Astrocyte of the spinal cord (primary cell): ENCODE measurements at regions not wholly inside any gene's neighbourhood (a gene's known extent, or its start where the extent isn't known, plus 50 kb on each side); places are given as distances from the start of the nearest gene placed in this dataset.

ENCODE experiments used
- DNase-seq: peaks from one replicate; pipeline ENCODE4 v3.0.0; 2011; ENCODE audit warnings: low read depth, low spot score
- H3K4me3 ChIP-seq: 2 replicates; pipeline ENCODE4 v1.5.1; 2011; ENCODE audit warnings: low read depth, mild to moderate bottlenecking, low read length, moderate library complexity
- in situ Hi-C: cut with HindIII; loops from 2 replicates; pipeline ENCODE4 v1.10.0; 2017; ENCODE audit warnings: low sequenced_read_pairs
- TF ChIP-seq, protein P1 (sequence below): IDR thresholded peaks from 2 replicates; pipeline ENCODE4 v1.5.1; 2012; ENCODE audit warnings: low read depth, mild to moderate bottlenecking, low read length, inconsistent platforms

DNA sequence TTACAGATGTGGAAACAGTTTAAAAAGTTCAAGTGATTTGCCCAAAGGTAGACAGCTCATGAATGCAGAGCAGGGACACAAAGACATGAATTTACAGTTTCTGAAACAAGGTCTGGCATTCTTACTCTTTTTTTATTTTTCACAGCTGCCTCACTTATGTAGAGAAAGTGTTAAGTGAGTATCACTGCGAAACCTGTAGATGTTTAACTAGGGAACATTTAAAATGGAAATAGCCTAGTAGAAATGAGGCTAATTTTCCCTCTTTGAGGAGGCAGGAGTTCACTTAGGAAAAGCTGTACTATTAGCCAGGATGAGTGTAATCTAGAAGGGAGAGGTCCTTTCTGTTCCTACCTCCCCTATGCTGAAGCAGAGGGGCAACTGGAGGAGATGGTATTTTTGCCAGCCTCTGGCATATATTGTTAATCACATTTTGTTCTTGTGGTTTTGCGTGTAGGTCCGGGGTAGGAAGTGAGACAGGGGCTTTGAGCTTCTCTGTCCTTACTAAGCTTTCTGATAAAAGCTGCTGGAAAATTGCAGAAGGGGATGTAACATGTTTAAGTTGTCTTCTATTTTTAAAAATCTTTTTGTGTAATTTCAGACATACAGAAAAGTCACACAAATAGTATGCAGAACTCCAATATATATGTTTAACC lies 492.8 kb upstream of the NR3C2 start:
- in situ Hi-C loops = no loop called here
- DNase-seq = no peak
- H3K4me3 ChIP-seq = no peak overlapping the region
- TF ChIP-seq, protein P1, sequence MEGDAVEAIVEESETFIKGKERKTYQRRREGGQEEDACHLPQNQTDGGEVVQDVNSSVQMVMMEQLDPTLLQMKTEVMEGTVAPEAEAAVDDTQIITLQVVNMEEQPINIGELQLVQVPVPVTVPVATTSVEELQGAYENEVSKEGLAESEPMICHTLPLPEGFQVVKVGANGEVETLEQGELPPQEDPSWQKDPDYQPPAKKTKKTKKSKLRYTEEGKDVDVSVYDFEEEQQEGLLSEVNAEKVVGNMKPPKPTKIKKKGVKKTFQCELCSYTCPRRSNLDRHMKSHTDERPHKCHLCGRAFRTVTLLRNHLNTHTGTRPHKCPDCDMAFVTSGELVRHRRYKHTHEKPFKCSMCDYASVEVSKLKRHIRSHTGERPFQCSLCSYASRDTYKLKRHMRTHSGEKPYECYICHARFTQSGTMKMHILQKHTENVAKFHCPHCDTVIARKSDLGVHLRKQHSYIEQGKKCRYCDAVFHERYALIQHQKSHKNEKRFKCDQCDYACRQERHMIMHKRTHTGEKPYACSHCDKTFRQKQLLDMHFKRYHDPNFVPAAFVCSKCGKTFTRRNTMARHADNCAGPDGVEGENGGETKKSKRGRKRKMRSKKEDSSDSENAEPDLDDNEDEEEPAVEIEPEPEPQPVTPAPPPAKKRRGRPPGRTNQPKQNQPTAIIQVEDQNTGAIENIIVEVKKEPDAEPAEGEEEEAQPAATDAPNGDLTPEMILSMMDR = no peak

DNA sequence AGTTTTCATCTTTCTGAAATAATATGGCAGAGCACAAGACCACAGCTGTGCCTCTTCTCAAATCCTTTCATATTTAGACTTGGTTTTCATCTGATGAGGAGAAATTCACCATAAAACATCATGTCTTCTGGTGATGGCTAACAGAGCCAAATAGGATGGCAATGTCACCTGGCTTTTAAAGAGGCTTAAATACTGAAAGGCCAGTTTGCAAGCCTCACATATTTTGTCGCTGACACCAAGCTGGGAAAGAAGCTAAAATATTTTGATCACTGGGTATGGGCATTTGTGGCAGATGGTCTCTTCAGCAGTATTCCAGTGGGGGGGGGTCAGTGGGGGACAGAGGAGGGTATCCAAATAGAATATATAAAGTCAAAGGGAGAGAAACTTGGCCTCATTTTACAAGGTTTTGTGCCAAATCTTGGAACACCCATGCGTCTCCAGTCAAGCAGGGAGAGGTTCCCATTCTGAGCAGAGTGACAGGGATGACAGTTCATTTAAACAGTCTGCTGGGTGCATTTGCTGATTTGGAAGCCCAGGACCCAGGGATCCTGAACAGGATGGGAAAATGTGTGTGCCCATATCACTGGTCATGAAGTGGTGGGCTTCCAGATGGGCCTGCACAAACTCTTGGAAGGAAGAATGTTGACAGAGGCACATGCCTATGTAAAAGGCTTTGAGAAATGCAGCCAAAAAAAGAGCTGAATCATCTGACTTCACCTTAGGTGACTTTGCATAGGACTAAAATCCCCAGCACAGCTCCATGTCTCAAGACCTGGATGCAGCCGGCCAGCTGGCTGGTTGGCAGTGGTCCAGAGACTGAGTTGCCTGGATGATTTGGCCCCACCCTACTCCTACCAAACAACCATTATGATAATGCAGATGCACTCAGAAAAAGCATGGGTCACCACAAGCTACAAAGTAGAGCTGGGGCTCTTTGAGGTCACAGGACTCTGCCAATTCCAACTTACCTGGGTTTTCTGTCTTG lies 484.4 kb upstream of the NR3C2 start:
- peak; percentile 16 for DNase-seq
- in situ Hi-C loops = no loop called here
- TF ChIP-seq, protein P1 = no peak
- no peak overlapping the region for H3K4me3 ChIP-seq

DNA sequence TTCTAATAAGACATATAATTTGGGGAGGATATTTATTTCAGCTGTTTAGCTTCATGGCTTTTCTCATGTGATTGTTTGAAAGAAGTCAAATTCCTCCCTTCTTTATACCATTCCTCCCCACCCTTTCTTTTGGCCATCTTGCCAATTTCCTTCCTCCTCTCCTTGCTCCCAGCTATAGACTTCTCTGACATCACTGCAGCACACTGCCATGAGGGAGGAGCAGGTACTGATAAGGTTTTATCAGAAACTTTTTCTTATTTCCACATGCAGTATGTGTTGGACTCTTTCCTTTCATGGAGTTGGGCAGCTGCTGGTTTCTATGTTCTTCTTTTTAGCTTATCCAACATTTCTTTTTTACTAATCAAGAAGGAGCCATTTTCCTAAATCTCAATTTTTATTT lies 481.7 kb upstream of the NR3C2 start:
- TF ChIP-seq, protein P1 = no peak

DNA sequence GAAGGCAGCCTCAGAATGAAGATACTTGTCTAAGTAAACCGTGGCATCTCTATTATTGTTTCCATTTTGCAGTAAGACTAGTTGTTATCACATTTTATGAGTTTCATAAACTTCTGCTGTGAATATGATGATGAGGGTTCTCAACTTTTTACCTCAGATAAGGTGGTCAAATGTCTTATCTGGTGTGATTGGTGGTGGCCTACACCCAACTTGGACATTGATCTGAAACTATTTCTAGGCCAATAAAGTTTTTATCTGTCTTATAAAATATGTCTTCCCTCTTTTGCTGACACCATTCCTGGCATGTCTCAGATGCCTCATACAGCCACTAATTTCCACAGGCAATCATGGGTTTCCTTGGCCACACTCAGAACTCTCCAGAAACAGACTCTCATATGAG lies 480.3 kb upstream of the NR3C2 start:
- H3K4me3 ChIP-seq = no peak overlapping the region
- in situ Hi-C loops = no loop called here
- no peak for DNase-seq
- TF ChIP-seq, protein P1 = no peak

More for the DNA sequence above, 481.7 kb upstream of the NR3C2 start:
- no peak overlapping the region for H3K4me3 ChIP-seq
- DNase-seq = no peak
- in situ Hi-C loops = no loop called here

DNA sequence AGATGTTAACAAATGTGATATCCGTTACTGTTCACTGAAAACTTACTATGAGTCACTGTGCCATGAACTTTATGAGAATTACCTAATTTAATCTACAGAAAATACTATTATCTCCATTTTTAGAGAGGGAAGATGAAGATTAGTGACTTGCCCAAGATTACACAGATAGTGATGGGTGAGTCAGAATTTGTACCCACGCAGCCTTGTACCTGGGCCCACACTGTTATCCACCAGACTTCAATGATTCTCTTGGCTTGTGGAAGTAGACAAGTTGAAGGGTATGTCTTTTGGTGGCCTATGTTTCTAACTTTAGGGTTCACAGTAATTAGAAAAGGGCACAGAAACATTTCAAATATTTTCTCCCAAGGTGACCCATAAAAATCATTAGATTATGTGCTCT lies 472.5 kb upstream of the NR3C2 start:
- H3K4me3 ChIP-seq = no peak overlapping the region
- TF ChIP-seq, protein P1 = no peak
- in situ Hi-C loops = no loop called here
- no peak for DNase-seq

DNA sequence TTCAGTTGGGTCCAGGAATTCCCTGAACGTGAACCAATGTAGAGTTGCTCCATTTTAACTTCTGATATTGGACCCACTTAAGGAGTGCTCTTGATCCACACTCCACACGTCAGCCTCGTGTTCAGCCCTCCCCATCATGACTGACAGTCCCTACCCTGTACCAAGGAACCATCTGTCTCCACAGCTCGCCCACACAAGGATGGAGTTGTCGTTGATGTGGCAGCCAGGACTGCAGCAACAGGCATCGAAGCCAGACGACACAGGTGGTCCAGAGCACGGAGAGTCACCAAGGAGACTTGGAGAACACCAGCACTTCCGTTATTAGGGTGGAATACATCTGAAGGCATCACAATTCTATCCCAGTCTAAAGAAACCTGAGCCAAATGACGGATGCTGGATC lies 472.1 kb upstream of the NR3C2 start:
- no peak for DNase-seq
- in situ Hi-C loops = no loop called here
- H3K4me3 ChIP-seq = no peak overlapping the region
- TF ChIP-seq, protein P1 = no peak
